ENCODE measurements at regions not wholly inside any gene's neighbourhood (a gene's known extent, or its start where the extent isn't known, plus 50 kb on each side); places are given as distances from the start of the nearest gene placed in this dataset.

GRCh38 chr1:50292276-50292675, 131.0 kb downstream of the DMRTA2 start:
- no peak for DNase-seq

DNA sequence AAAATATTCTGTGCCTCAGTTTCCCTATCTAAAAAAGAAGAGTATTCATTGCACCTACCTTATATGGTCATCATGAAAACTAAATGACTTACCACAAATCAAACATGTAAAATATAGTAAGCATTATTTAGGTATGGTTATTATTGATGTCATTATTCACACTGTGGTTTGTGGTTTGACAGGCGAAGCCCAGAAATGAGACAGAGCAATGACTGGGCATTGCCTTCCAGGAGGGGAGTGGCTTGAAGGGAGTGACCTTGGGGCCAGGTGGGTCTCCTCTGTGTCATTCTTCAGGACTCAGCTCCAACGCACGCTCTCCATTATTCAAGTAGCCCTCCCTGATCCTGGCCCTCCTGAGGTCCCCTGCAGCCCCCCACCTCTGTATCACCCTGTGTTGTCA, 133.7 kb downstream of the DMRTA2 start:
- DNase-seq: no peak

DNA sequence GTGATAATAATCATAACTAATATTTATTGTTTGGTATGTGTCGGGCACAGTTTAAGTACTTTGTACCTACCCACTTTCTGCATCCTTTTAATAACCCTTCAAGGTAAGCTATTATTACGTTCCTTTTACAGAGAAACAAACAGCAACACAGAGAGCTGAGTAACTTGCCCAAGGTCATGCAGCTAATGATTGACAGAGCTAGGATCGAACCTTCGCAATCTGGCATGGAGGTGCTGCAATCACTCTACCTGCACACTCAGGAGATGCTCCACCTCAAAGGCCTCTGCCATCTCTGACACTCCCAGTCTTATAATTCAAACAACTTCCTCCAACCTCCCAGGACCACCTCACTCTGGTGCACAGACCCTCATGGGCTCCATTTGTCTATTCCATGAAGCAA, 137.2 kb downstream of the DMRTA2 start:
- DNase-seq: no peak

DNA sequence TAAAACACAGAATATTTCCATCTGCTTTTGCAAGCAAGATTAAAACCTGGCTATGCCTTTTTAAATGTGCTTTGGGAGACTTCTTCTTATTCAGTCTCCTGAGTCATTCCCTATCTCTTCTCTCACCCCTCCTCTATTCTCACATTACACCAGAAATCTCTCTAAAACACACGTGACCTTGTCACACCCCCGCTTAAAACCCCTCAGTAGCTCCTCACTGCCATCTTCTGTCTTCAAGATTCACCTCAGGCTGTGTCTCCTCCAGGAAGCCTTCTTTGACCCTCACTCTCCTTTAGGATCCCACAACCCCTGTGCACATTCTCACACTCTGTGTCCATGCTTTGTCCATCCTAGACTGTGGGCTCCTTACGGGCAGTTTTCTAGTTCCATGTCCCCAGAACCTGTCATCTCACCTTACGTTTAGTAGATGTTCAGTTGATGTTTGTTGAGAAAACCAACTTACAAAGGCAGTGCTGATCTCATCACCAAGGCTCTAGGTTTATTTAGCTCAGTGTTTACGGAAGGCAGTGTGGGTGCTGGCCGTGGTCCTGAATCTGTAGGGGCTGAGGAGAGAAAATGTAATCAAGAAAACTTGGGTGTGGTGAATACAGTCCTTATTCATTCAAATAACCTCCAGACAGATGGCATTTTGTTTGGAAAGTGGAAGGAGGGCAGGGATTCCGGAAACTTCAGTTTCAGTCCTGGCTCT, 143.5 kb downstream of the DMRTA2 start:
- DNase-seq: no peak

DNA sequence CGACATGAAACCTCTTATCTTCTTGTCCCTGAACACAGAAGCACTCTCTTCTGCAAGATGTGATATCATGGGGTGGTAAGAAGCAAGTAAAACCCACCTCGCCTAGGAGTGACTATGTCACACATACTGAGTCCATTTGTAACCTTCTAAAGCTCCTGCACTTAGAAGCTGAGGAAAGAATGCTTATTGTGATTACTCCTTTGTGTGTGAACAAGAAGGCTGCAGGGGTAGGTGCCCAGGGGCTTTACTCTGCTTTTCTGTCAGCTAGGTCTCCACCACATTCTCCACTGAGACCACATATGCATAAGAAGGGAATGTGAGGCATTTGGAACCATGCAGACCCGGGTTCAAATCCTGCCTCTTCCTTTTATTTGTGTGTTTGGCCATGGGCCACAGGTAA, 144.3 kb downstream of the DMRTA2 start:
- DNase-seq: no peak

- no peak for DNase-seq
Measured at GRCh38 chr1:50278410-50278809, 144.8 kb downstream of the DMRTA2 start.

GRCh38 chr1:50275566-50275965, 147.7 kb downstream of the DMRTA2 start:
- DNase-seq: no peak

DNA sequence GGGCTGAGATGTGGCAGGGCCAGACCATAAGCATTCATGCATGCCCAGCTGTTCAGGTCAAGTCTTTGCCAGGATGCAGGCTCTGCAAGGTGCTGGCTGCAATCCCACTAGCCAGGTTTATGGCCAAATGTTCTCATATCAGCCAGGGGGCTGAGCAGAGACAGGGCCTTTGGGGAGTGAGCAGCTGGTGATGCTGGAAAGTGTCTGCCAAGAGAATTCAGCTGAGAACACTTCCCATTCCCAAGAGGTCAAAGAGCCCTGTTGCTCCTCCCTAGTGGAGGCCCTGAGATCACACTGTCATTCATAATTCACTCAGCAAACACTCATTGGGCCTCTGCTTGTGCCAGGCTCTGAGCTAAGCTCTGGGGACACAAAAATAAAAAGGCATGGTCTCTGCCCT, 150.3 kb downstream of the DMRTA2 start:
- DNase-seq: no peak

DNA sequence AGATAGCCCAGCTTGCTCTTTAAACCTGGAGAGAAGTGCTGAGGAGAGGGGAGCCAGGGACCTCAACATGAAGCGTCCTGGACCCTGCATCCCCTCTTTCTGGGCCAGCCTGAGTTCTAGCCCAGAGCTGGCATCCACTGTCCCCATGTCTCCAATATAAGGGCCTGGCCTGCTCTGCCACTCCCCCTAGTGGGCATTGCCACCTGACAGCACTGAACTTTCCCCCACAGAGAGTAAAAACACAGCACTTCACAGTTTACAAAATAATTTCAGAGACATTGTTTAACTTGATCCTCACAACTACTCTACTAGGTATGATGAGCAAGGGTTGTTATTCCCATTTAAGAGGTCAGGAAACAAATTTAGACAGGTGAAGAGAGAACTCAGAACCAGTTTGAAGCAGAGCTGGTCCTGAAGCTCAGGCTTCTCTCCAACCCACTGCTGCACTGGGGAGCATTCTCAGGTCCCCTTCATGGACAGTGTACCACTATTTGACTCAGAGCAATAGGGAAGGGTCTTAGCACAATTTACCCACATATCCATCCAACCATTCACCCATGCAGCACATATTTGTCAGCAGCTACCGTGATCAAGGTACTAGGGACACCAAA, 151.2 kb downstream of the DMRTA2 start:
- no peak for DNase-seq

- no peak for DNase-seq
Measured at GRCh38 chr1:50271337-50271736, 151.9 kb downstream of the DMRTA2 start.

DNA sequence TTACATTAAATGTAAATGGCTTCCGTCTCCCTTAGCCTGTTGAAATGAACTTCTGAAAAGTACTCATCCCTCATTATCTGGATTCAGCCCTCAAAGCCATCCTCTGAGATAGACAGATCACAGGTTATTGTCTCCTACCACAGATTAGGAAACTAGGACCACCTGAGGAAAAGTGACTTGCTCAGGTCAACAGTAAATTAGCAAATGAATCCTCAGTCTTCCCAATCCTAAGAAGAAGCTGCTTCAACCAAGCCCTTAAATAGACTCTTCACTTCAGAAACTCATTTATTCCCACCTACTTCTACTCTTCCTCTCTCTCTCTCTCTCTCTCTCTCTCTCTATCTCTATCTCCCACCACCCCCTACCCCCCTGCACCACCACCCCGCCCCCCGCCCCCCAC, 152.3 kb downstream of the DMRTA2 start:
- no peak for DNase-seq

DNA sequence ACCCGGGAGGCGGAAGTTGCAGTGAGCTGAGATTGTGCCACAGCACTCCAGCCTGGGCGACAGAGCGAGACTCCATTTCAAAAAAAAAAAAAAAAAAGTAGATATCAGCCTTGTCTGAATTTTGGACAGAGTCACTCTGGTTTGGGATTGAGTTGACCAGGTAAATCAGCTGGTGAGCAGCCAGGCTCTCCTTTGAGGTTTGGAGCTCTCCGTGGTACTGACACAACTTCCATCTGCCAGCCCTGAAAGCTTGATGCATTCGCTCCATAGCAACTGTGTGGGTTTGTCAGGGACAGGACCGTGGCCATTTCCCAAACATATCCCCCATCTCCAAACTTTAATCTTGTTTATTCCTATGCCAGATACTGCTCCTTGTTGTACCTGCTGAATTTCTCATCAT, 155.2 kb downstream of the DMRTA2 start:
- no peak for DNase-seq

GRCh38 chr1:50266509-50266908, 156.7 kb downstream of the DMRTA2 start:
- no peak for DNase-seq

DNA sequence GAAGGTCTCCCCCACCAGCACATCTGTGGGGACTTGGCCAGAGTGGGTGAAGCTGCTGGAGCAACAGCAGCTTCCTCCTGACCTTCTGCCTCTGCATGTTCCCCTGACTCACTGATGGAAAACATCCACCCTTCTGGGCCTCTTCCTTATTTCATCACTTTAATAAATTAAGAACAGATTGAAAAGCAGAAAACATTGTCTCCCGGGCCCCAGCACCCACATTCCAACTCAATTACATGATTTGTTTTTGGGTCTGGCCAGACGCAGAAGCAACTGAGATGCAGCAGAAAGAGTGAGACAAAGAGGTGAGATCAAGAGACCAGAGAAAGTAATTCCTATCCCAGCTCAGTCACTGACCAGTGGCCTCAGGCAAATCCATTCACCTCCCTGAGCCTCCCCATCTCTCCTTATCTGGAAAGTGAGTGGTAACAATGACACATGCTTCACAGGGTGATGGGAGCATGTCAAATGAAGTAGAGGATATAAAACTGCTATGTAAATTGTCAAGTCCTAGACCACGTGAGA, 157.1 kb downstream of the ELAVL4 start:
- no peak for DNase-seq

GRCh38 chr1:50264590-50264989, 155.9 kb downstream of the ELAVL4 start:
- no peak for DNase-seq

- no peak for DNase-seq
Measured at GRCh38 chr1:50262436-50262835, 153.7 kb downstream of the ELAVL4 start.

GRCh38 chr1:50261951-50262350, 153.2 kb downstream of the ELAVL4 start:
- DNase-seq: no peak

DNA sequence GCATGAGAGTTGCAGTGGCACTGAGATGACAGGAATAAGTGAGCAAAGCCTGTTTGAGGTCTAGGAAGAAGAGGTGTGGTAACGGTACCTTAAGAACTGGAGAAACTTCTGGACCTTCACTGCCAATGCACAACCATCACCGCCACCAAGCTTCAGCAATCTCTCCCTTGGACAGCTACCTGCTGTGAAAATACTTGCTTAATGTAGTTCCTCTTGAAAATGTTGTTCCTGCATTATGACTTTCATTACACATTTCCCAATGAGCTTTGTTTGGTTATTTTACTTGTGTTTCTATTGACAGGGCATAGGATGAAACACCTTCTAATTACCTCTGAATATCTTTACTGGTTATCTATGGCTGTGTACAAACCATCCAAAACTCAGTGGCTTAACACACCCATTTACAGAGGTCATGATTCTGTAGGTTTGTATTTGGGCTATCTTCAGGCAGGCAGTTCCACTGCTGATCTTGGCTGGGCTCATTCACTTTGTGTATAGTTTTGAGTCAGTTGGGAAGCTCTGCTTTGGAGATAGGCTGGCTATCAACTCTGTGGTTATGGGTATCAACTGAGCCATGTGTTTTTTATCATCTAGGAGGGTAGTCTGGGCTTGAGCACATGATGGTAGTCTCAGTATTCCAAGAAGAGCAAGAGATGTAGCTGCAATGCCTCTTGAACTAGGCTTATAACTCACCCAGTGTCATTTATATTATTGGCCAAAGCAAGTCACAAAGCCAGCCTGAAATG, 149.4 kb downstream of the ELAVL4 start:
- DNase-seq: no peak

- no peak for DNase-seq
Measured at GRCh38 chr1:50257029-50257428, 148.3 kb downstream of the ELAVL4 start.
